Activated T-cell treated with anti-CD3 and anti-CD28 coated beads, Interleukin-2, amount 50 U/mL, for 24 hours (primary cell): ENCODE measurements at regions not wholly inside any gene's neighbourhood (a gene's known extent, or its start where the extent isn't known, plus 50 kb on each side); places are given as distances from the start of the nearest gene placed in this dataset.

Source experiments
- DNase-seq: peaks from one replicate; pipeline ENCODE4 v3.0.0-alpha.2; 2020
- H3K27ac Mint-ChIP-seq: 2 replicates; pipeline ENCODE4 v1.8.0; 2020; ENCODE audit warnings: mild to moderate bottlenecking, mixed read lengths
- H3K27me3 Mint-ChIP-seq: 2 replicates; pipeline ENCODE4 v1.8.0; 2020; ENCODE audit warnings: mixed read lengths
- H3K36me3 Mint-ChIP-seq: 2 replicates; pipeline ENCODE4 v1.8.0; 2020; ENCODE audit warnings: low read depth, mixed read lengths
- H3K4me1 Mint-ChIP-seq: 2 replicates; pipeline ENCODE4 v1.8.0; 2020; ENCODE audit warnings: low read depth, mixed read lengths
- H3K4me3 Mint-ChIP-seq: 2 replicates; pipeline ENCODE4 v1.8.0; 2020; ENCODE audit warnings: mild to moderate bottlenecking, moderate library complexity, mixed read lengths
- H3K9me3 Mint-ChIP-seq: 2 replicates; pipeline ENCODE4 v1.8.0; 2020; ENCODE audit warnings: mixed read lengths

DNA sequence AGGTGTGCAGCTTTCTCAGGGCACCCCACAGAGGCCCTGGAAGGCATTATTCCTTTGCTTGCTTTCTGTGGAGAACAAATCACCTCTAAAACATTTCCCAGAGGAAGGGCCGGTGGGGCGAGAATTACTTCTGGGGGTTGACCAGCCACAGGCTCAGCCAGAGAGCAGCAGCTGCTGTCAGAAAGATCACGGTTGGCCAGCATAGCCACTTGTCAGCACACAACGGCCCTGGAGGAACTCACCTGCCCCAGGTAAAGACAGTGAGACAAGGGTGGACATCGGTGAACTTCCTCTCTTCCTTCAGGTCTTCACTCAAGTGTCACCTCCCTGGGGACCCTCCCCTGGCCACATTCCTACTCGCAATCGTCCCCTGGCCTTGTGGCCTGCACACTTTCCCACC lies 69.5 kb upstream of the CLDN14 start:
- Mint-ChIP-seq H3K27me3 (peaks cover 16% of the 10 kb centered on the region), H3K9me3 (no peaks in the 10 kb centered on the region), H3K4me3 (no peak overlapping the region), H3K36me3 (no peaks in the 10 kb centered on the region), H3K27ac (no peak overlapping the region), H3K4me1 (no peaks in the 10 kb centered on the region)
- DNase-seq: no peak

DNA sequence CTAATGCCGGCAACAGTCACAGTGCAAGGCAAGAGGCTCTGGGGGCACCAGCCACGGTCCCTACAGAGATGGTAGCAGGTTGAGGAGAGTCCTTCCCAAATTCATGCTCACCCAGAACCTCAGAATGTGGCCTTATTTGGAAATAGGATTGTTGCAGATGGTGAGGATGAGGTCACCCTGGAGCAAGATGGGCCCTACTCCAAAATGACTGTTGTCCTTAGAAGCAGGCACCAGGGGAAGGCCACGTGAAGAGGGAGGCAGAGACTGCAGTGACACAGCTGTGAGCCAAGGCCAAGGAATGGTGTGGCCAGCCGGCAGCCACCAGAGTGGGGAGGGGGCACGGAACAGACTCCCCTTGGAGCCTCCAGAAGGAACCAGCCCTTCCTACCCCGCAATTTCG lies 70.8 kb upstream of the CLDN14 start:
- Mint-ChIP-seq H3K9me3 (no peaks in the 10 kb centered on the region), H3K4me1 (no peaks in the 10 kb centered on the region), H3K27me3 (peaks cover 12% of the 10 kb centered on the region), H3K36me3 (no peaks in the 10 kb centered on the region), H3K4me3 (no peak overlapping the region), H3K27ac (no peak overlapping the region)
- DNase-seq: no peak

DNA sequence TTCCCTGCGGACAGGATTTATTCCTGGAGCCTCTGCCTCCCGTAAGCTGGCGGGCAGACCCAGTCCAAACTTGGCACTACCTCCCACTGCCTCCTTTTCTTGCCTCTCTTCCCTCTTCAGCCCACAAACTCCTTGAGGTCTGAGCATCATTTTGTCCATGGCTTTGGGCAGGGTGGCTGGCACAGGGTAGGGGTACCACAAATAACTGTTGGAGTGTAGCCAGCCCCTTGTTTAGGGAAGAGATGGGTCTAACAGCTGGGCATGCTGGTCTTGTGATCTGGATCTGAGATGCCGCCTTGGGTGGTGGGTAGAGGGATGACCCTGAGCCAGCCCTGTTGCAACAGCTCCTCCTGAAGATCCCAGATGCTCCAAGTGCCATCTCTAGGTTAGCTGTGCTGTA lies 71.4 kb upstream of the CLDN14 start:
- Mint-ChIP-seq H3K4me1 (no peaks in the 10 kb centered on the region), H3K4me3 (no peak overlapping the region), H3K36me3 (no peaks in the 10 kb centered on the region)

DNA sequence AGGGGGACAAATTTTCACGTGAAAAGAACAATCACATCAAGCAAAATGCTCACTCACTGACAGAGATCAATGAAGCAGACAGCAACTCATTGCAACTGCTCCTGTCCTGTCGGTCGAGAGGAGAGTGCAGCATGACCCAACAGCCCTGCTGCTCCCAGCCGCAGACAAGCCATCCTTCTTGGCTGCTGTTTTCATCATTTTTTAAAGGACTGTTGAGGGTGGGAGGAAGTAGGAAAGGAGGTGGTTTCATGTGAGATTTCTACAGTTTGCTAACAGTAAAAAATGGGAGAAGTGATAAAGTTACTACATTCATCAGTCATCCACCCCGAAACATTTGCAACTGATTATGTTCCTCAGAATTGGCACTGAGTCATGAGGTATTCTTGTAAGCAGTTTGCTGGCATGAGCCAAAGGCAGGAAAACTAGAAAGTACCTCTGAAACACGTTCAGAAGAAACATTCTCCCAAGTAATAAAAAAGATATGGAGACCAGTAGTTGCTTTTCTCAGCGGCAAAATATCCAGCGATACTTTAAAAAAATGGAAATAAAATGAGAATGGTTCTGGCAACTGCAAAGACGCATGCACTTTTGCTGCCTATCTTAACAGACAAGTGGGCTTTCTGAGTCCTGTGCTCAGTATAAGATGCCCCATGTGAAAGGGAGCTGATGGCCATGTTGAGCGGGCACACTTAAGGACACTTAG lies 72.0 kb upstream of the CLDN14 start:
- H3K9me3 Mint-ChIP-seq: peaks cover 1% of the 10 kb centered on the region
- no peaks in the 10 kb centered on the region for H3K36me3 Mint-ChIP-seq
- no peaks in the 10 kb centered on the region for H3K4me1 Mint-ChIP-seq
- DNase-seq: no peak
- H3K4me3 Mint-ChIP-seq: no peak overlapping the region
- H3K27me3 Mint-ChIP-seq: peaks cover 17% of the 10 kb centered on the region
- H3K27ac Mint-ChIP-seq: no peak overlapping the region

More for the DNA sequence above, 71.4 kb upstream of the CLDN14 start:
- peaks cover 12% of the 10 kb centered on the region for H3K27me3 Mint-ChIP-seq
- H3K9me3 Mint-ChIP-seq: no peaks in the 10 kb centered on the region
- no peak overlapping the region for H3K27ac Mint-ChIP-seq
- DNase-seq: no peak

DNA sequence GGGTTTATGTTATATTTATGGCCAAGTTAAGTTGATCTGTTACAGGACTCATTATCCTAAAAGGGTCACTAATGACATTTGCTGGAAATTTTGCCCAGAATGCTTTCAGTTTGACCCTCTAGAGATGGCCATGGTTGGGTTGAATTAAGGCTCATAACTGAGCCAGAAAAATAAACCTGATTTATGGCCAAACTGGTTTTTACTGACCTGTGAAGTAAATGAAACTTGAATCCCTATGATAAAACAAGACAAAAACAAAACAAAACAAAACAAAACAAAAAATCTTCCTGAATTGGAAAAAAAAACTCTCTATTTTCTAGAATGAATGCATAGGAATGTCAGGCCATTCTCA lies 72.5 kb upstream of the CLDN14 start:
- Mint-ChIP-seq H3K27me3 (peaks cover 19% of the 10 kb centered on the region), H3K4me1 (no peaks in the 10 kb centered on the region)
- DNase-seq: no peak

DNA sequence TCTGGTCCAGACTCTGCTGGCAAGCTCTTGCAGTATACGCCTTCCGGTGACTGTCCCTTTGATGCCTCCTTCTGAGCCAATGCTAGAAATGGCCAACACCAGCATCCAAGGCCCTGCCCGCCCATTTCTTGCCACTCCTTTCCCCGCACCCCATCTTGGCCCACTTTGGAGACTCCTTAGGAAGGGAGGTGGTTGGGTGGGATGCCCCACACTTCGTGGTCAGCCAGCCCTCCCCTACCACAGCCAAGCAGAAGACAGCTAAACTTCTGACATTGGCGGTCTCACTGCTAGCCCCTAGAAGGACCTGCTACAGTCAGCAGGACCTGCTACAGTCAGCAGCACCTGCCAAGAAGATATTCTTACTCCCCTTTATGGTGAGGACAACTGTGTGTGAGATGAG lies 73.5 kb upstream of the CLDN14 start:
- Mint-ChIP-seq H3K27me3 (peaks cover 22% of the 10 kb centered on the region), H3K36me3 (no peaks in the 10 kb centered on the region), H3K4me1 (no peaks in the 10 kb centered on the region), H3K27ac (no peak overlapping the region), H3K4me3 (no peak overlapping the region), H3K9me3 (peaks cover 3% of the 10 kb centered on the region)
- no peak for DNase-seq

More for the DNA sequence above, 72.5 kb upstream of the CLDN14 start:
- Mint-ChIP-seq H3K9me3 (peaks cover 3% of the 10 kb centered on the region), H3K27ac (no peak overlapping the region), H3K4me3 (no peak overlapping the region), H3K36me3 (no peaks in the 10 kb centered on the region)

DNA sequence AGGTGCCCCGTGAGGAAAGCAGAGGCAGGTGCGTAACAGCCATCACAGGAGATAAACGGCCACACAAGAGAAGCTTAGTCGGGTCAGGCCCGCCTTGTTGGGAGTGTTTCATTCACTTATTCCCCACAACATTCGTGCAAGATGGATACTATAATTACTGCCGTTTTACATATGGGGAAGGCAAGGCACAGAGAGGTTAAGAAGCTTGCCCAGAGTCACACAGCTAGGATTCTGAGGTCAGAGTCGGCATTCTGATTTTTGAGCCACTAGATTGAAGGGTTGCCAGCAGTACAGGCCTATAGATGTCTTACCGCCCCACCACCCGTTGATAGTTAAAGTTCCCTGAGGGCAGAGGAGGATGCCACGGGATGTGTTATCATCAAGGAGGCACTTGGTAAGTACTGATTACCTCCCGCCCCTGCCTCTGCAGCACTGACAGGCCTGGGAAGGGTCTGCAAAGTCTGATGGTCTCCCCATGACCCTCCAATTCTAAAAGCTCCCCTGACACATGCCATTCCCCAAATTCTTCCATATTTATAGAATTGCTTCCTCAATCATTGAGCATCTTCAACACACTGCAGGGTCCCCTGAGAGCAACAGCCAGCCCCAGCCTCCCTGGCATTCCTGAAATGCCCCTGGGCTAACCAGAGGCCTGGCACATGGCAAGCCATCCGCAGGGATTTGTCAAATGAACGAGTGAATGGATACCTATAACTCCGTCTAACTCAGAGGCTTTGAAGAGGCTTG lies 74.7 kb upstream of the CLDN14 start:
- H3K4me3 Mint-ChIP-seq: no peak overlapping the region
- no peak for DNase-seq
- H3K4me1 Mint-ChIP-seq: no peaks in the 10 kb centered on the region
- H3K36me3 Mint-ChIP-seq: no peaks in the 10 kb centered on the region
- peaks cover 22% of the 10 kb centered on the region for H3K27me3 Mint-ChIP-seq
- H3K9me3 Mint-ChIP-seq: peaks cover 3% of the 10 kb centered on the region
- H3K27ac Mint-ChIP-seq: no peak overlapping the region

DNA sequence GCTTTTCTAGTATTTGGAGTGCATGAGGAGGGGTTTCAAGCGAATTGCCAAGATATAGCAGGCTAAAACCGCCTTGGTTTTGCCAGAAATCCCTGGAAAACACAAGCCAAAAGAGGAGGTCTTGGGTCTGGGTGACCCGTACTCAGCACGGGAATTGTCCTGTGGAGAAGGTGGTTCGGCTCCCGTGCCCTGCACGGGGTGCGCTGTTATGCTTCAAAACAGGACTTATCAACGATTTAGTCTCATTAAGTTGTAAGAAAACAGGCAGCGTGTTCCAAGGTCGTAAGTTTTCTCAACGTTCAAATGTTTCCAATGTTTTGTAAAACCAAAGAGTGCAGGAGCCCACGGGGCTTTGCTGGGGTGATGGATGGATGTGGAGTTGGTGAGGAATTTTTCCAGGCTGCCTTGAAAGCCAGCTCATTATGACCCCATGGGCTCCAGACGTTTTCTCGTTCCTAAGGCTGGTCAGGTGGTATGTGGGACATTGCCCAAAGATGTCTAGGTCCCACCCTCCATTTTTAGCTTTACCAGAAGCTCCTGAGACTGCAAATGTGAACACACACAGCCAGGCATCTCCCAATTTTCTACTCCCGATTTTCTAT lies 75.4 kb upstream of the CLDN14 start:
- peaks cover 22% of the 10 kb centered on the region for H3K27me3 Mint-ChIP-seq
- no peaks in the 10 kb centered on the region for H3K36me3 Mint-ChIP-seq
- no peak overlapping the region for H3K27ac Mint-ChIP-seq
- H3K4me1 Mint-ChIP-seq: no peaks in the 10 kb centered on the region
- H3K4me3 Mint-ChIP-seq: no peak overlapping the region
- DNase-seq: no peak
- H3K9me3 Mint-ChIP-seq: peaks cover 3% of the 10 kb centered on the region

DNA sequence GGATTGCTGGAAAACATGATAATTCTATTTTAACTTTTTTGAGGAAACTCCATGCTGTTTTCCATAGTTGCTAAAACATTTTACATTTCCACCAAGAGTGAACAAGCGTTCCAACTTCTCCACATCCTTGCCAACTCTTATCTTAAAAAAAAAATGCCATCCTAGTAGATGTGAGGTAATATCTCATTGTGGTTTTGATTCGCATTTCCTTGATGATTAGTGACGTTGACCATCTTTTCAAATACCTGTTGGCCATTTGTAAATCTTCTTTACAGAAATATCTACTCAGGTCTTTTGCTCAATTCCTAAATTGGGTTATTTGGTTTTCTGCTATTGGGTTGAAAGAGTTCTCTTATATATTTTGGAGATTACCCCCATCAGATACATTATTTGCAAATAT lies 77.4 kb upstream of the CLDN14 start:
- no peak overlapping the region for H3K27ac Mint-ChIP-seq
- no peak overlapping the region for H3K4me3 Mint-ChIP-seq
- DNase-seq: no peak
- peaks cover 14% of the 10 kb centered on the region for H3K27me3 Mint-ChIP-seq
- H3K4me1 Mint-ChIP-seq: no peaks in the 10 kb centered on the region
- H3K9me3 Mint-ChIP-seq: peaks cover 3% of the 10 kb centered on the region
- H3K36me3 Mint-ChIP-seq: no peaks in the 10 kb centered on the region

DNA sequence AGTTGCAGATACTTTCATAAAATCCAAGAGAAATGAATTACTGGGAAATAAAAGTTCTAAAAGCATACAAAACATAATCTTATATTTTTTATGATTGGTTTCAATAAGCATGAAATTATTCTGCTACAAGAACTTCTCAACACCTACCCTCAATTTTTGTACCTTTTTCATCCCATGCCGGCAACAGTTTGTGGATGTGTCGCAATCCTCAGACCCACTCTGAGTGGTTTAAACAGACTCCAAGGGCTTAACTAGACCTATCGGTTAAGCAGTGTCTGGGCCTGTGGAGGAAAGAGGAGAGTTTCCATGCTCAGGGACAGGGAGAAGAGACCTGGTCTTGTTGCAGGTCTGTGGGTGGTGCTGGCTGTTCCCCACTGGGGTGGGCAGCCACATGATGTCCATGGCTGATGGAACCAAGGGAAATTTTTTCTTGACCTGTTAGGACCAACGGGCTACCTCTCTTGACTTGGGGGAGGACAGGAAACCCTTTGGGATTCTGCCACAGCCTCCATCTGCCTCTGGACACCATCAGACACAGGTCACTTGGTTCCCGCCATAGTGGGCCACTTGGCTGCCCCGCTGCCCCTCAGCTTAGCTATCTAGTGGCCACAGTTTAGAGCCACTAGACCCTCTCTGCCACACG lies 81.1 kb upstream of the CLDN14 start:
- DNase-seq: no peak
- Mint-ChIP-seq H3K36me3 (no peaks in the 10 kb centered on the region), H3K4me3 (no peak overlapping the region), H3K27me3 (peaks cover 39% of the 10 kb centered on the region), H3K9me3 (peaks cover 3% of the 10 kb centered on the region), H3K4me1 (no peaks in the 10 kb centered on the region), H3K27ac (no peak overlapping the region)

DNA sequence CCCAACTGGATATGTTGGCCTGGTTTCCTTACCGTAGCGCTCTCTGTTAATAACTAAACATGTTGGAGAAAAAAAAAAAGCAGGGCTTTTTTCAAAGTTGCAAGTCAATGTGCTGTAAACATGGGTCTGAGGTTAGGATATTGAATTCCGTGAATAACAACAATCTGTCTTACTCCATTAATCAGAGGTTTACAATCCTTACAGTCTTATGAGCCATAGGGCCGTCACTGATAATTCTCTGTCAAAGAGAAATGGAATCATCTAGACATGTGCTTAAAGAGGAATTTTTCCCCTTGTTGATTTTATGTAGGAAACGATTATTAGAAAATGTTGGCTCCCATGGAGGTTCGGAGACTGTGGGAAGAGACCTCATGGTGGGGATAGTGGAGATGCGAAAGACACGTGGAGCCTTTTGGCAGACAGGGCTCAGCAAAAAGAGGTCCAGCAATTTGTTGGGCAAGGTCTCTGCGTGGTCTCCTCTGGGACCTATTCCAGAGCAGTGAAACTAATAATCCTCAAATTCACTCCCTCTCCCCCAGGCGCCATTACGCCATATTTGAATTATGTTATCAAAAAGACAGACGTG lies 83.5 kb upstream of the CLDN14 start:
- Mint-ChIP-seq H3K4me3 (no peak overlapping the region), H3K36me3 (no peaks in the 10 kb centered on the region), H3K27ac (no peak overlapping the region), H3K4me1 (no peaks in the 10 kb centered on the region), H3K27me3 (peaks cover 46% of the 10 kb centered on the region), H3K9me3 (no peaks in the 10 kb centered on the region)
- DNase-seq: no peak

DNA sequence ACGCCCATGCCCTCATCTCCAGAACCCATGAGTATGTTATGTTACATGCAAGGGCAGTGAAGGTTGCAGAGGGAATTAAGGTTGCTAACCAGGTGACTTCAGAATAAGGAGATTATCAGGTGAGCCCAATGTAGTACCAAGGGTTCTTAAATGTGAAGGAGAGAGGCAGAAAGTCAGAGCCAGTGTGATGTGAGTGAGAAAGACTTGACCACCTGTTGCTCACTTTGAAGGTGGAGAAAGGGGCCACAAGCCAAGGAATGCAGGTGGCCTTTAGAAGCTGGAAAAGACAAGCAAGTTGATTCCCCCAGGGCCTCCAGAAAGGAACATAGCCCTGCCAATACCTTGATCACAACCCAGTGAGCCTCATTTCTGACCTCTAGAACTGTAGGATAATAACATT lies 84.7 kb upstream of the CLDN14 start:
- Mint-ChIP-seq H3K4me1 (no peaks in the 10 kb centered on the region), H3K27me3 (peaks cover 50% of the 10 kb centered on the region), H3K4me3 (no peak overlapping the region), H3K9me3 (no peaks in the 10 kb centered on the region), H3K27ac (no peak overlapping the region), H3K36me3 (no peaks in the 10 kb centered on the region)
- DNase-seq: no peak

DNA sequence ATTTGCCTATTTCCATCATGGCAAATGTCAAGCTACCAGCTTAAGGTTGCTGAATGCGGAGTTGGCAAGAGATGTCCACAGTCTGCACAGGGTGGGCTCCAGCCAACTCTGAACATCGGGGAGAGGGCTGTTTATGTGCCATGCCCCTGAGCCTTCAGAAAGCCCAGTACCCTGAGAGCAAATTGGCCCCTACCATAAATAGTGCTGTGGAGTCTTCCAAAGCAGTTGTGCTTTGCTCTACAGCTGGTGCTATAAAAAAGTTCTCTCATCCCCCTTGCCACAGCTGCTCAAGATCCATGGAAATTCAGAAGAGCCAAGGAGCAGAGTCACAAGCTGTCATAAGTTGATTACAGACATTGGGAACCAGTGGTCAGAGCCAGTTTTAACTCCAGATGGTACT lies 85.6 kb upstream of the CLDN14 start:
- Mint-ChIP-seq H3K27ac (no peak overlapping the region), H3K9me3 (no peaks in the 10 kb centered on the region), H3K4me1 (no peaks in the 10 kb centered on the region), H3K27me3 (peaks cover 50% of the 10 kb centered on the region), H3K36me3 (no peaks in the 10 kb centered on the region), H3K4me3 (no peak overlapping the region)
- DNase-seq: no peak

DNA sequence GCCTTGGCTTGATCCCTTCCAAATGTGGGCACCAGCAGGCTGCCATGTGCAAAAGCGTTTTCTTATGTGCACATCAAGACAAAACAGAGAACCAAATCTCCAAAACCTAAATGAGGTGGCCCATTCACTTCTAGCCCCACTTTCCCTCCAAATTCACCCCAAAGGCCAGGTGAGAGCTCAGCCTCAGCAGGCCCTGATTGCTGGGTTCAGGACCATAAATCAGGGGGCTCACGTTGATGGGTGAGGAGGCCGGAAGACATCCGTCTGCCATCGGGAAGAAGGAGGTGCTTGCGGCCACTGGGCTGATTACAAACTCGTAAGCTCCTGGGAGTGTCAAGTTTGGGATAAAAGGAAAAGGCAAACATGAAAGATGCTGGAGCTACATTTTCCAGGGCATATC lies 86.7 kb upstream of the CLDN14 start:
- DNase-seq: no peak
- no peaks in the 10 kb centered on the region for H3K9me3 Mint-ChIP-seq
- H3K4me3 Mint-ChIP-seq: no peak overlapping the region
- no peaks in the 10 kb centered on the region for H3K4me1 Mint-ChIP-seq
- peaks cover 50% of the 10 kb centered on the region for H3K27me3 Mint-ChIP-seq
- no peak overlapping the region for H3K27ac Mint-ChIP-seq
- no peaks in the 10 kb centered on the region for H3K36me3 Mint-ChIP-seq
